ENCODE measurements at regions not wholly inside any gene's neighbourhood (a gene's known extent, or its start where the extent isn't known, plus 50 kb on each side); places are given as distances from the start of the nearest gene placed in this dataset.
"Not testable (repeated sequence)": the region's sequence is repeated elsewhere in the genome, so short reads cannot be mapped to it uniquely, and the experiment has no call there.

- Histone ChIP-seq H3K4me1 (ENCODE audit: insufficient read depth, low read length, poor library complexity, severe bottlenecking) (no peaks in the 10 kb centered on the region), H3K27me3 (replicated peaks; ENCODE audit: insufficient read depth, low read depth, low read length, poor library complexity) (no peaks in the 10 kb centered on the region), H3K9me3 (ENCODE audit: low read depth, low read length, poor library complexity, severe bottlenecking) (no peaks in the 10 kb centered on the region), H3K36me3 (ENCODE audit: insufficient read depth, low read length, poor library complexity, severe bottlenecking) (no peaks in the 10 kb centered on the region), H3K27ac (ENCODE audit: low read depth, low read length, poor library complexity, severe bottlenecking) (no peak overlapping the region), H3K4me3 (ENCODE audit: low read depth, low read length, poor library complexity, severe bottlenecking) (no peak overlapping the region)
- BruUV-seq (replicated peaks) = no TSS peak
- ChIA-PET CTCF (no interaction called here), POLR2A (ENCODE audit: low non-redundant PET) (no interaction called here)
- TF ChIP-seq CTCF (conservative IDR thresholded peaks at IDR 0.05; ENCODE audit: low read depth, low read length) = no peak
- no peak for TF ChIP-seq EZH2 (IDR thresholded peaks at IDR 0.05; ENCODE audit: borderline replicate concordance, low read depth, low read length, poor library complexity, severe bottlenecking)
- intact Hi-C loops (cut with micrococcal nuclease; ENCODE audit: unreplicated experiment) = no loop called here
- no peak for DNase-seq (ENCODE audit: low spot score)
Measured at GRCh38 chr14:96718407-96718806, 78.8 kb upstream of the VRK1 start.

GRCh38 chr14:96720702-96721101 is 76.5 kb upstream of the VRK1 start:
- DNase-seq (ENCODE audit: low spot score); H3K36me3 ChIP-seq (ENCODE audit: insufficient read depth, low read length, poor library complexity, severe bottlenecking); H3K27me3 ChIP-seq (replicated peaks; ENCODE audit: insufficient read depth, low read depth, low read length, poor library complexity); intact Hi-C loops (cut with micrococcal nuclease; ENCODE audit: unreplicated experiment); BruUV-seq (replicated peaks); H3K4me3 ChIP-seq (ENCODE audit: low read depth, low read length, poor library complexity, severe bottlenecking); H3K4me1 ChIP-seq (ENCODE audit: insufficient read depth, low read length, poor library complexity, severe bottlenecking); H3K9me3 ChIP-seq (ENCODE audit: low read depth, low read length, poor library complexity, severe bottlenecking); POLR2A ChIA-PET (ENCODE audit: low non-redundant PET); CTCF ChIA-PET; H3K27ac ChIP-seq (ENCODE audit: low read depth, low read length, poor library complexity, severe bottlenecking): not testable (repeated sequence)

GRCh38 chr14:96722736-96723135 is 74.4 kb upstream of the VRK1 start:
- intact Hi-C loops (cut with micrococcal nuclease; ENCODE audit: unreplicated experiment) = no loop called here
- POLR2A ChIA-PET (ENCODE audit: low non-redundant PET) = no interaction called here
- CTCF ChIA-PET = no interaction called here
- H3K4me3 ChIP-seq (ENCODE audit: low read depth, low read length, poor library complexity, severe bottlenecking) = no peak overlapping the region
- H3K27me3 ChIP-seq (replicated peaks; ENCODE audit: insufficient read depth, low read depth, low read length, poor library complexity) = no peaks in the 10 kb centered on the region
- no peaks in the 10 kb centered on the region for H3K4me1 ChIP-seq (ENCODE audit: insufficient read depth, low read length, poor library complexity, severe bottlenecking)
- no peaks in the 10 kb centered on the region for H3K9me3 ChIP-seq (ENCODE audit: low read depth, low read length, poor library complexity, severe bottlenecking)
- H3K36me3 ChIP-seq (ENCODE audit: insufficient read depth, low read length, poor library complexity, severe bottlenecking) = no peaks in the 10 kb centered on the region
- DNase-seq (ENCODE audit: low spot score) = no peak
- TF ChIP-seq EZH2 (IDR thresholded peaks at IDR 0.05; ENCODE audit: borderline replicate concordance, low read depth, low read length, poor library complexity, severe bottlenecking) (no peak), CTCF (conservative IDR thresholded peaks at IDR 0.05; ENCODE audit: low read depth, low read length) (no peak)
- no TSS peak for BruUV-seq (replicated peaks)
- H3K27ac ChIP-seq (ENCODE audit: low read depth, low read length, poor library complexity, severe bottlenecking) = no peak overlapping the region

GRCh38 chr14:96723946-96724345 is 73.2 kb upstream of the VRK1 start:
- H3K4me3 ChIP-seq (ENCODE audit: low read depth, low read length, poor library complexity, severe bottlenecking) = no peak overlapping the region
- H3K27me3 ChIP-seq (replicated peaks; ENCODE audit: insufficient read depth, low read depth, low read length, poor library complexity) = no peaks in the 10 kb centered on the region
- no peaks in the 10 kb centered on the region for H3K4me1 ChIP-seq (ENCODE audit: insufficient read depth, low read length, poor library complexity, severe bottlenecking)
- no peak for DNase-seq (ENCODE audit: low spot score)
- no peak overlapping the region for H3K27ac ChIP-seq (ENCODE audit: low read depth, low read length, poor library complexity, severe bottlenecking)
- intact Hi-C loops (cut with micrococcal nuclease; ENCODE audit: unreplicated experiment) = no loop called here
- no peak for TF ChIP-seq EZH2 (IDR thresholded peaks at IDR 0.05; ENCODE audit: borderline replicate concordance, low read depth, low read length, poor library complexity, severe bottlenecking)
- no TSS peak for BruUV-seq (replicated peaks)
- ChIA-PET POLR2A (ENCODE audit: low non-redundant PET) (no interaction called here), CTCF (no interaction called here)
- no peaks in the 10 kb centered on the region for H3K9me3 ChIP-seq (ENCODE audit: low read depth, low read length, poor library complexity, severe bottlenecking)
- H3K36me3 ChIP-seq (ENCODE audit: insufficient read depth, low read length, poor library complexity, severe bottlenecking) = no peaks in the 10 kb centered on the region
